Keratinocyte (primary cell): ENCODE measurements at regions not wholly inside any gene's neighbourhood (a gene's known extent, or its start where the extent isn't known, plus 50 kb on each side); places are given as distances from the start of the nearest gene placed in this dataset.

ENCODE experiments used
- DNase-seq: peaks from one replicate; pipeline ENCODE4 v3.0.0-alpha.2; 2011; ENCODE audit warnings: low read depth, missing footprints, low spot score
- FAIRE-seq: peaks from 2 replicates; lab custom pipeline; 2011; peaks lifted over from hg19 to GRCh38; lab: Jason Lieb, UNC
- H2AFZ ChIP-seq: 2 replicates; pipeline ENCODE4 v1.6.0; 2012; ENCODE audit warnings: low read length, control low read depth, inconsistent platforms; ENCODE audit not compliant: control insufficient read depth
- H3K27ac ChIP-seq: 2 replicates; pipeline ENCODE4 v1.5.1; 2011; ENCODE audit warnings: low read length; ENCODE audit not compliant: control insufficient read depth, insufficient read depth
- H3K27me3 ChIP-seq: 3 replicates; pipeline ENCODE4 v1.6.0; 2011; ENCODE audit warnings: low read length; ENCODE audit not compliant: control insufficient read depth, insufficient read depth; ENCODE audit errors: extremely low read depth
- H3K36me3 ChIP-seq, 2 experiments: 2 replicates in 1 of 2; 3 replicates in 1 of 2; pipeline ENCODE4 v1.5.1; 2011; ENCODE audit warnings: low read length in 2 of 2, mild to moderate bottlenecking in 1 of 2; ENCODE audit not compliant: control insufficient read depth in 2 of 2, insufficient read depth in 2 of 2; ENCODE audit errors: extremely low read depth in 1 of 2
- H3K4me1 ChIP-seq: 3 replicates; pipeline ENCODE4 v1.5.1; 2011; ENCODE audit warnings: low read length; ENCODE audit not compliant: control insufficient read depth, insufficient read depth; ENCODE audit errors: extremely low read depth
- H3K4me2 ChIP-seq: 3 replicates; pipeline ENCODE4 v1.6.0; 2011; ENCODE audit warnings: low read depth, low read length; ENCODE audit not compliant: control insufficient read depth, insufficient read depth; ENCODE audit errors: extremely low read depth
- H3K4me3 ChIP-seq, 3 experiments: fragments of 200-600 bp in 1 of 3; sonication (generic) in 1 of 3; 2 replicates in 2 of 3; 3 replicates in 1 of 3; pipeline ENCODE4 v1.5.1; 2011 to 2016; ENCODE audit warnings: low read length in 3 of 3, mild to moderate bottlenecking in 3 of 3, control low read depth in 2 of 3, inconsistent platforms in 1 of 3, low read depth in 1 of 3, mixed read lengths in 1 of 3, mixed run types in 1 of 3, moderate library complexity in 1 of 3; ENCODE audit not compliant: control insufficient read depth in 2 of 3, insufficient read depth in 2 of 3; ENCODE audit errors: extremely low read depth in 1 of 3
- H3K79me2 ChIP-seq: 2 replicates; pipeline ENCODE4 v1.6.0; 2012; ENCODE audit warnings: low read length; ENCODE audit not compliant: control insufficient read depth, insufficient read depth
- H3K9ac ChIP-seq: 3 replicates; pipeline ENCODE4 v1.6.0; 2011; ENCODE audit warnings: low read length; ENCODE audit not compliant: control insufficient read depth, insufficient read depth; ENCODE audit errors: extremely low read depth
- H3K9me1 ChIP-seq: 3 replicates; pipeline ENCODE4 v1.6.0; 2011; ENCODE audit warnings: low read length; ENCODE audit not compliant: control insufficient read depth, insufficient read depth; ENCODE audit errors: extremely low read depth
- H3K9me3 ChIP-seq: 2 replicates; pipeline ENCODE4 v1.5.1; 2012; ENCODE audit warnings: low read depth, low read length; ENCODE audit not compliant: control insufficient read depth
- H4K20me1 ChIP-seq: 3 replicates; pipeline ENCODE4 v1.6.0; 2011; ENCODE audit warnings: low read length; ENCODE audit not compliant: control insufficient read depth, insufficient read depth; ENCODE audit errors: extremely low read depth
- CTCF ChIP-seq, 3 experiments: IDR thresholded peaks in 1 of 3; conservative IDR thresholded peaks in 1 of 3; optimal IDR thresholded peaks in 1 of 3; 2 replicates in 2 of 3; 3 replicates in 1 of 3; pipeline versions ENCODE3 to v1.5.1; 2011; ENCODE audit warnings: low read length in 3 of 3, mild to moderate bottlenecking in 3 of 3, moderate library complexity in 2 of 3, control low read depth in 1 of 3, inconsistent platforms in 1 of 3; ENCODE audit not compliant: insufficient read depth in 2 of 3; ENCODE audit errors: extremely low read depth in 1 of 3
- EZH2 ChIP-seq: IDR thresholded peaks from one replicate; pipeline ENCODE4 v1.6.1; 2012; ENCODE audit warnings: inconsistent platforms, mild to moderate bottlenecking, low read length, moderate library complexity
- dilution Hi-C: fragments of 300-500 bp; cut with MboI; formaldehyde crosslinking; loops from one replicate; pipeline ENCODE4 v1.7.0; 2020; ENCODE audit warnings: low sequenced_read_pairs; ENCODE audit not compliant: extremely low pct_ligation_motif_present

GRCh38 chr2:226183033-226183432 lies 616.6 kb downstream of the IRS1 start:
- H3K79me2 ChIP-seq = no peaks in the 10 kb centered on the region
- no peak overlapping the region for H3K4me3 ChIP-seq
- H3K9me1 ChIP-seq = no peaks in the 10 kb centered on the region
- H3K9me3 ChIP-seq = peaks cover 17% of the 10 kb centered on the region
- DNase-seq (no peak), FAIRE-seq (no peak)
- peaks cover 19% of the 10 kb centered on the region for H3K4me1 ChIP-seq
- no peaks in the 10 kb centered on the region for H4K20me1 ChIP-seq
- H3K27ac ChIP-seq = no peak overlapping the region
- no peaks in the 10 kb centered on the region for H3K36me3 ChIP-seq
- TF ChIP-seq EZH2 = no peak
- no peak for TF ChIP-seq CTCF (optimal IDR thresholded peaks at IDR 0.05 in 1 of 3, IDR thresholded peaks at IDR 0.05 in 1 of 3, conservative IDR thresholded peaks at IDR 0.05 in 1 of 3; ENCODE audit: extremely low read depth in 1 of 3, insufficient read depth in 2 of 3, low read length in 3 of 3)
- H2AFZ ChIP-seq = no peak overlapping the region
- no peaks in the 10 kb centered on the region for H3K27me3 ChIP-seq
- H3K9ac ChIP-seq = no peak overlapping the region
- no peak overlapping the region for H3K4me2 ChIP-seq
- dilution Hi-C loops = no loop called here

GRCh38 chr2:226181909-226182308 lies 617.7 kb downstream of the IRS1 start:
- H3K4me2 ChIP-seq = no peak overlapping the region
- DNase-seq (no peak), FAIRE-seq (no peak)
- no peaks in the 10 kb centered on the region for H3K36me3 ChIP-seq
- peaks cover 19% of the 10 kb centered on the region for H3K4me1 ChIP-seq
- H2AFZ ChIP-seq = no peak overlapping the region
- H3K9me3 ChIP-seq = peaks cover 17% of the 10 kb centered on the region
- H3K9me1 ChIP-seq = no peaks in the 10 kb centered on the region
- no peak overlapping the region for H3K4me3 ChIP-seq
- TF ChIP-seq CTCF (optimal IDR thresholded peaks at IDR 0.05 in 1 of 3, IDR thresholded peaks at IDR 0.05 in 1 of 3, conservative IDR thresholded peaks at IDR 0.05 in 1 of 3; ENCODE audit: extremely low read depth in 1 of 3, insufficient read depth in 2 of 3, low read length in 3 of 3) (no peak), EZH2 (no peak)
- no peaks in the 10 kb centered on the region for H4K20me1 ChIP-seq
- no peaks in the 10 kb centered on the region for H3K27me3 ChIP-seq
- H3K9ac ChIP-seq = no peak overlapping the region
- dilution Hi-C loops = no loop called here
- H3K79me2 ChIP-seq = no peaks in the 10 kb centered on the region
- no peak overlapping the region for H3K27ac ChIP-seq
